Trophoblast cell (in vitro differentiated cells and primary cell): ENCODE measurements at regions not wholly inside any gene's neighbourhood (a gene's known extent, or its start where the extent isn't known, plus 50 kb on each side); places are given as distances from the start of the nearest gene placed in this dataset.

Source experiments
- DNase-seq, 2 donors: peaks; one replicate each; pipeline ENCODE4 v3.0.0-alpha.2; 2016
- H2AFZ ChIP-seq: 2 replicates; pipeline ENCODE4 v1.6.1; 2013; ENCODE audit warnings: low read length, moderate library complexity, mild to moderate bottlenecking; ENCODE audit not compliant: insufficient read depth, poor library complexity
- H2AK5ac ChIP-seq: 2 replicates; pipeline ENCODE4 v1.6.1; 2013; ENCODE audit warnings: mild to moderate bottlenecking, low read length
- H2BK120ac ChIP-seq: 2 replicates; pipeline ENCODE4 v1.6.1; 2013; ENCODE audit warnings: low read length, mild to moderate bottlenecking, moderate library complexity; ENCODE audit not compliant: insufficient read depth, poor library complexity
- H2BK12ac ChIP-seq: 2 replicates; pipeline ENCODE4 v1.6.1; 2013; ENCODE audit warnings: mild to moderate bottlenecking, low read length, moderate library complexity
- H2BK5ac ChIP-seq: 2 replicates; pipeline ENCODE4 v1.6.1; 2013; ENCODE audit warnings: low read length, low read depth, moderate library complexity, mild to moderate bottlenecking; ENCODE audit not compliant: poor library complexity
- H3K14ac ChIP-seq: 2 replicates; pipeline ENCODE4 v1.6.1; 2013; ENCODE audit warnings: mild to moderate bottlenecking, low read length
- H3K18ac ChIP-seq: 2 replicates; pipeline ENCODE4 v1.6.1; 2013; ENCODE audit warnings: mild to moderate bottlenecking, low read length
- H3K23ac ChIP-seq: 2 replicates; pipeline ENCODE4 v1.6.1; 2013; ENCODE audit warnings: low read length
- H3K27ac ChIP-seq: 2 replicates; pipeline ENCODE4 v1.5.1; 2013; ENCODE audit warnings: low read depth, mild to moderate bottlenecking, inconsistent platforms, low read length, moderate library complexity
- H3K27me3 ChIP-seq: 2 replicates; pipeline ENCODE4 v1.6.1; 2013; ENCODE audit warnings: inconsistent platforms, mild to moderate bottlenecking, low read length, moderate library complexity; ENCODE audit not compliant: insufficient read depth
- H3K36me3 ChIP-seq, 2 experiments: 1 replicate in 1 of 2; 2 replicates in 1 of 2; pipeline ENCODE4 v1.6.1; 2013; ENCODE audit warnings: low read length in 2 of 2, mild to moderate bottlenecking in 2 of 2, moderate library complexity in 1 of 2; ENCODE audit not compliant: insufficient read depth in 2 of 2, control insufficient read depth in 1 of 2
- H3K4ac ChIP-seq: 2 replicates; pipeline ENCODE4 v1.6.1; 2013; ENCODE audit warnings: low read depth, mild to moderate bottlenecking, low read length, moderate library complexity
- H3K4me1 ChIP-seq, 2 experiments: 1 replicate in 1 of 2; 2 replicates in 1 of 2; pipeline ENCODE4 v1.6.1; 2013; ENCODE audit warnings: low read length in 2 of 2, mild to moderate bottlenecking in 2 of 2, moderate library complexity in 1 of 2; ENCODE audit not compliant: insufficient read depth in 2 of 2, control insufficient read depth in 1 of 2
- H3K4me2 ChIP-seq: 2 replicates; pipeline ENCODE4 v1.6.1; 2013; ENCODE audit warnings: inconsistent platforms, mild to moderate bottlenecking, low read length, moderate library complexity
- H3K4me3 ChIP-seq: 2 replicates; pipeline ENCODE4 v1.5.1; 2013; ENCODE audit warnings: mild to moderate bottlenecking, low read depth, low read length, inconsistent platforms
- H3K79me1 ChIP-seq: one replicate; pipeline ENCODE4 v1.6.1; 2013; ENCODE audit warnings: low read length
- H3K79me2 ChIP-seq: 2 replicates; pipeline ENCODE4 v1.6.1; 2013; ENCODE audit warnings: low read length, mild to moderate bottlenecking; ENCODE audit not compliant: control insufficient read depth, insufficient read depth, poor library complexity
- H3K9ac ChIP-seq: 2 replicates; pipeline ENCODE4 v1.6.1; 2013; ENCODE audit warnings: mild to moderate bottlenecking, low read length
- H3K9me3 ChIP-seq: 2 replicates; pipeline ENCODE4 v1.6.1; 2013; ENCODE audit warnings: low read depth, mild to moderate bottlenecking, control low read depth, inconsistent platforms, low read length; ENCODE audit not compliant: insufficient read depth
- H4K12ac ChIP-seq: 2 replicates; pipeline ENCODE4 v1.6.1; 2013; ENCODE audit warnings: low read depth, mild to moderate bottlenecking, low read length, moderate library complexity
- H4K8ac ChIP-seq: 2 replicates; pipeline ENCODE4 v1.6.1; 2013; ENCODE audit warnings: low read depth, mild to moderate bottlenecking, low read length, moderate library complexity
- H4K91ac ChIP-seq: one replicate; pipeline ENCODE4 v1.6.1; 2013; ENCODE audit warnings: low read depth, mild to moderate bottlenecking, low read length, moderate library complexity
- WGBS: extraction: QIAGEN DNeasy Blood & Tissue Kit; methylation state at CpG from one replicate; pipeline ENCODE4 v1.1.7; 2013; ENCODE audit warnings: missing lambda C conversion rate; ENCODE audit not compliant: insufficient read length, insufficient coverage; ENCODE audit errors: extremely low coverage; 5-methylcytosine and 5-hydroxymethylcytosine counted together

GRCh38 chrX:104486691-104487090, 79.3 kb upstream of the IL1RAPL2 start:
- no peak overlapping the region for H3K23ac ChIP-seq
- H3K18ac ChIP-seq = no peak overlapping the region
- no peak overlapping the region for H2AFZ ChIP-seq
- H3K79me2 ChIP-seq = no peaks in the 10 kb centered on the region
- H3K27ac ChIP-seq = no peak overlapping the region
- no peak overlapping the region for H2AK5ac ChIP-seq
- no peaks in the 10 kb centered on the region for H3K79me1 ChIP-seq
- H4K91ac ChIP-seq = no peak overlapping the region
- H3K4me1 ChIP-seq = no peaks in the 10 kb centered on the region
- H3K14ac ChIP-seq = no peak overlapping the region
- H2BK12ac ChIP-seq = no peak overlapping the region
- H2BK5ac ChIP-seq = no peak overlapping the region
- no peak overlapping the region for H3K4me2 ChIP-seq
- H3K9ac ChIP-seq = no peak overlapping the region
- H2BK120ac ChIP-seq = no peak overlapping the region
- no peaks in the 10 kb centered on the region for H3K36me3 ChIP-seq
- no peak overlapping the region for H3K4ac ChIP-seq
- no peaks in the 10 kb centered on the region for H3K27me3 ChIP-seq
- H3K9me3 ChIP-seq = no peaks in the 10 kb centered on the region
- WGBS = no CpG with 5 or more reads among the region's 2 CpGs
- DNase-seq = no peak
- no peak overlapping the region for H4K12ac ChIP-seq
- H4K8ac ChIP-seq = no peak overlapping the region
- H3K4me3 ChIP-seq = no peak overlapping the region

GRCh38 chrX:104482757-104483156, 83.2 kb upstream of the IL1RAPL2 start:
- WGBS = 100% methylated on average over 1 of the region's 2 CpGs
- Histone ChIP-seq H3K18ac (no peak overlapping the region), H3K27me3 (no peaks in the 10 kb centered on the region), H2BK5ac (no peak overlapping the region), H4K12ac (no peak overlapping the region), H2AFZ (no peak overlapping the region), H4K8ac (no peak overlapping the region), H2BK120ac (no peak overlapping the region), H2AK5ac (no peak overlapping the region), H3K4me2 (no peak overlapping the region), H3K4me3 (no peak overlapping the region), H3K79me1 (no peaks in the 10 kb centered on the region), H3K79me2 (no peaks in the 10 kb centered on the region), H4K91ac (no peak overlapping the region), H3K14ac (no peak overlapping the region), H3K27ac (no peak overlapping the region), H3K4me1 (no peaks in the 10 kb centered on the region), H3K36me3 (no peaks in the 10 kb centered on the region), H3K4ac (no peak overlapping the region), H2BK12ac (no peak overlapping the region), H3K9ac (no peak overlapping the region), H3K9me3 (no peaks in the 10 kb centered on the region), H3K23ac (no peak overlapping the region)
- DNase-seq = peak in 1 of 2 donors; percentile 4

- Histone ChIP-seq H3K14ac (no peak overlapping the region), H4K8ac (no peak overlapping the region), H4K91ac (no peak overlapping the region), H3K4me3 (no peak overlapping the region), H2BK5ac (no peak overlapping the region), H3K4ac (no peak overlapping the region), H3K79me1 (no peaks in the 10 kb centered on the region), H3K9me3 (no peaks in the 10 kb centered on the region), H3K23ac (no peak overlapping the region), H2BK120ac (no peak overlapping the region), H2AFZ (no peak overlapping the region), H3K9ac (no peak overlapping the region), H3K27me3 (no peaks in the 10 kb centered on the region), H3K18ac (no peak overlapping the region), H3K27ac (no peak overlapping the region), H3K36me3 (no peaks in the 10 kb centered on the region), H4K12ac (no peak overlapping the region), H2BK12ac (no peak overlapping the region), H3K4me1 (no peaks in the 10 kb centered on the region), H2AK5ac (no peak overlapping the region), H3K79me2 (no peaks in the 10 kb centered on the region), H3K4me2 (no peak overlapping the region)
- WGBS = no CpG with 5 or more reads among the region's 1 CpG
- DNase-seq = no peak
Measured at GRCh38 chrX:104469771-104470170, 96.2 kb upstream of the IL1RAPL2 start.

- no peak overlapping the region for H2AFZ ChIP-seq
- no peak overlapping the region for H4K91ac ChIP-seq
- no peak overlapping the region for H2AK5ac ChIP-seq
- no peaks in the 10 kb centered on the region for H3K4me1 ChIP-seq
- H3K9ac ChIP-seq = no peak overlapping the region
- H3K14ac ChIP-seq = no peak overlapping the region
- no peaks in the 10 kb centered on the region for H3K27me3 ChIP-seq
- H2BK5ac ChIP-seq = no peak overlapping the region
- H3K18ac ChIP-seq = no peak overlapping the region
- H3K27ac ChIP-seq = no peak overlapping the region
- no peak overlapping the region for H2BK120ac ChIP-seq
- H3K23ac ChIP-seq = no peak overlapping the region
- H3K4ac ChIP-seq = no peak overlapping the region
- H3K4me3 ChIP-seq = no peak overlapping the region
- whole genome bisulfite sequencing = no CpG with 5 or more reads among the region's 4 CpGs
- H3K36me3 ChIP-seq = no peaks in the 10 kb centered on the region
- H3K4me2 ChIP-seq = no peak overlapping the region
- no peak overlapping the region for H4K12ac ChIP-seq
- no peaks in the 10 kb centered on the region for H3K9me3 ChIP-seq
- no peak overlapping the region for H2BK12ac ChIP-seq
- no peak overlapping the region for H4K8ac ChIP-seq
- no peaks in the 10 kb centered on the region for H3K79me2 ChIP-seq
- H3K79me1 ChIP-seq = no peaks in the 10 kb centered on the region
- no peak for DNase-seq
Measured at GRCh38 chrX:104459796-104460195, 106.2 kb upstream of the IL1RAPL2 start.
